Vagina (tissue), 2 donors: ENCODE measurements at regions not wholly inside any gene's neighbourhood (a gene's known extent, or its start where the extent isn't known, plus 50 kb on each side); places are given as distances from the start of the nearest gene placed in this dataset.
"Not testable (repeated sequence)": the region's sequence is repeated elsewhere in the genome, so short reads cannot be mapped to it uniquely, and the experiment has no call there.

Experiments
- POLR2A ChIP-seq, 2 donors: fragments of 450-650 bp; IDR thresholded peaks; one replicate each; pipeline ENCODE4 v1.6.1; 2017; ENCODE audit warnings: antibody characterized with exemption in 2 of 2, mild to moderate bottlenecking in 2 of 2, moderate library complexity in 2 of 2
- TF ChIP-seq, protein P1 (sequence below), 3 experiments: fragments of 450-650 bp in 2 of 3; fragments of 200-600 bp in 1 of 3; sonication (generic) in 1 of 3; IDR thresholded peaks; one replicate each; pipeline ENCODE4 v1.5.1; 2017 to 2019; ENCODE audit warnings: antibody characterized with exemption in 3 of 3, mild to moderate bottlenecking in 2 of 3, moderate library complexity in 2 of 3

GRCh38 chr13:23053711-23054110 is 127.1 kb upstream of the SGCG start:
- TF ChIP-seq, protein P1, sequence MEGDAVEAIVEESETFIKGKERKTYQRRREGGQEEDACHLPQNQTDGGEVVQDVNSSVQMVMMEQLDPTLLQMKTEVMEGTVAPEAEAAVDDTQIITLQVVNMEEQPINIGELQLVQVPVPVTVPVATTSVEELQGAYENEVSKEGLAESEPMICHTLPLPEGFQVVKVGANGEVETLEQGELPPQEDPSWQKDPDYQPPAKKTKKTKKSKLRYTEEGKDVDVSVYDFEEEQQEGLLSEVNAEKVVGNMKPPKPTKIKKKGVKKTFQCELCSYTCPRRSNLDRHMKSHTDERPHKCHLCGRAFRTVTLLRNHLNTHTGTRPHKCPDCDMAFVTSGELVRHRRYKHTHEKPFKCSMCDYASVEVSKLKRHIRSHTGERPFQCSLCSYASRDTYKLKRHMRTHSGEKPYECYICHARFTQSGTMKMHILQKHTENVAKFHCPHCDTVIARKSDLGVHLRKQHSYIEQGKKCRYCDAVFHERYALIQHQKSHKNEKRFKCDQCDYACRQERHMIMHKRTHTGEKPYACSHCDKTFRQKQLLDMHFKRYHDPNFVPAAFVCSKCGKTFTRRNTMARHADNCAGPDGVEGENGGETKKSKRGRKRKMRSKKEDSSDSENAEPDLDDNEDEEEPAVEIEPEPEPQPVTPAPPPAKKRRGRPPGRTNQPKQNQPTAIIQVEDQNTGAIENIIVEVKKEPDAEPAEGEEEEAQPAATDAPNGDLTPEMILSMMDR (IDR thresholded peaks at IDR 0.05) = not testable (repeated sequence)
- not testable (repeated sequence) for TF ChIP-seq POLR2A (IDR thresholded peaks at IDR 0.05)
